ENCODE measurements at regions not wholly inside any gene's neighbourhood (a gene's known extent, or its start where the extent isn't known, plus 50 kb on each side); places are given as distances from the start of the nearest gene placed in this dataset.

GRCh38 chr10:108064746-108065260, 900.3 kb upstream of the SORCS1 start:
- ChIA-PET POLR2A (no interaction called here), CTCF (no interaction called here)
- H3K9me3 Mint-ChIP-seq, result peaks cover 5% of the 10 kb centered on the region
- H3K27me3 Mint-ChIP-seq (ENCODE audit: low read depth), result no peaks in the 10 kb centered on the region
- no peak for DNase-seq (ENCODE audit: low spot score)
- TF ChIP-seq NR3C1 (CRISPR knock-in tag; conservative IDR thresholded peaks at IDR 0.05; ENCODE audit: low read depth), result no peak
- TF ChIP-seq FOXP4 (CRISPR knock-in tag; IDR thresholded peaks at IDR 0.05), result no peak
- no peak for TF ChIP-seq FOXK1 (CRISPR knock-in tag; IDR thresholded peaks at IDR 0.05)
- ATAC-seq, result no peak
- no peak overlapping the region for H3K4me3 Mint-ChIP-seq
- no peaks in the 10 kb centered on the region for H3K36me3 Mint-ChIP-seq
- no peak overlapping the region for H3K27ac Mint-ChIP-seq
- peaks cover 4% of the 10 kb centered on the region; the same call in 1 of the 2 replicates for H3K4me1 Mint-ChIP-seq

DNA sequence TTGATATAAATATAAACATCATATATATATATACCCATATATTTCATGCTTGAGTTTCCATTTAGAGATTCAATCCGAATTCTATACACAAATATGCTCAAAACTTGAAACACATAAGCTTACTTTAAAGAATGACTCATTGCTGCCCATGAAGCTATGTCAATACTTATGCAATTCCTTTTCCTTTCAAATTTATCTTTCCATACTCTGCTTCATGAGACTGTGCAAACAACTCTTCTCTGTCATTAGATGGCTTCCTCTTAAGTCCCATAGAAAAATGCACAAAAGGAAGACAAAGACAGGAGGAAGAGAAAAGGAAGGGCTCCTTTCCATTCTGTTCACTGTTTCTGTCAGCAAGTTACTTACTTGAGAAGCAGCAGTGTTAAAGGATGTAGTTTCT, 895.7 kb upstream of the SORCS1 start:
- peaks cover 6% of the 10 kb centered on the region; the same call in 1 of the 2 replicates for H3K9me3 Mint-ChIP-seq
- POLR2A ChIA-PET, result no interaction called here
- no peak for ATAC-seq
- TF ChIP-seq SMAD3 (CRISPR knock-in tag; IDR thresholded peaks at IDR 0.05; ENCODE audit: borderline replicate concordance) (no peak), ZNF416 (CRISPR knock-in tag; IDR thresholded peaks at IDR 0.05) (no peak), ZBTB21 (CRISPR knock-in tag; IDR thresholded peaks at IDR 0.05; ENCODE audit: borderline replicate concordance) (no peak), ZNF396 (CRISPR knock-in tag; IDR thresholded peaks at IDR 0.05; ENCODE audit: borderline replicate concordance) (no peak), ZNF423 (CRISPR knock-in tag; IDR thresholded peaks at IDR 0.05) (no peak), IRF2 (CRISPR knock-in tag; IDR thresholded peaks at IDR 0.05; ENCODE audit: borderline replicate concordance, low read depth) (no peak), ESRRA (CRISPR knock-in tag; IDR thresholded peaks at IDR 0.05; ENCODE audit: borderline replicate concordance) (no peak), FOXK1 (CRISPR knock-in tag; IDR thresholded peaks at IDR 0.05) (no peak), TEAD4 (CRISPR knock-in tag; IDR thresholded peaks at IDR 0.05) (no peak), FOXP4 (CRISPR knock-in tag; IDR thresholded peaks at IDR 0.05) (no peak), ZMAT4 (CRISPR knock-in tag; IDR thresholded peaks at IDR 0.05) (no peak), ETV6 (CRISPR knock-in tag; IDR thresholded peaks at IDR 0.05) (no peak)
- TF ChIP-seq, protein P1, sequence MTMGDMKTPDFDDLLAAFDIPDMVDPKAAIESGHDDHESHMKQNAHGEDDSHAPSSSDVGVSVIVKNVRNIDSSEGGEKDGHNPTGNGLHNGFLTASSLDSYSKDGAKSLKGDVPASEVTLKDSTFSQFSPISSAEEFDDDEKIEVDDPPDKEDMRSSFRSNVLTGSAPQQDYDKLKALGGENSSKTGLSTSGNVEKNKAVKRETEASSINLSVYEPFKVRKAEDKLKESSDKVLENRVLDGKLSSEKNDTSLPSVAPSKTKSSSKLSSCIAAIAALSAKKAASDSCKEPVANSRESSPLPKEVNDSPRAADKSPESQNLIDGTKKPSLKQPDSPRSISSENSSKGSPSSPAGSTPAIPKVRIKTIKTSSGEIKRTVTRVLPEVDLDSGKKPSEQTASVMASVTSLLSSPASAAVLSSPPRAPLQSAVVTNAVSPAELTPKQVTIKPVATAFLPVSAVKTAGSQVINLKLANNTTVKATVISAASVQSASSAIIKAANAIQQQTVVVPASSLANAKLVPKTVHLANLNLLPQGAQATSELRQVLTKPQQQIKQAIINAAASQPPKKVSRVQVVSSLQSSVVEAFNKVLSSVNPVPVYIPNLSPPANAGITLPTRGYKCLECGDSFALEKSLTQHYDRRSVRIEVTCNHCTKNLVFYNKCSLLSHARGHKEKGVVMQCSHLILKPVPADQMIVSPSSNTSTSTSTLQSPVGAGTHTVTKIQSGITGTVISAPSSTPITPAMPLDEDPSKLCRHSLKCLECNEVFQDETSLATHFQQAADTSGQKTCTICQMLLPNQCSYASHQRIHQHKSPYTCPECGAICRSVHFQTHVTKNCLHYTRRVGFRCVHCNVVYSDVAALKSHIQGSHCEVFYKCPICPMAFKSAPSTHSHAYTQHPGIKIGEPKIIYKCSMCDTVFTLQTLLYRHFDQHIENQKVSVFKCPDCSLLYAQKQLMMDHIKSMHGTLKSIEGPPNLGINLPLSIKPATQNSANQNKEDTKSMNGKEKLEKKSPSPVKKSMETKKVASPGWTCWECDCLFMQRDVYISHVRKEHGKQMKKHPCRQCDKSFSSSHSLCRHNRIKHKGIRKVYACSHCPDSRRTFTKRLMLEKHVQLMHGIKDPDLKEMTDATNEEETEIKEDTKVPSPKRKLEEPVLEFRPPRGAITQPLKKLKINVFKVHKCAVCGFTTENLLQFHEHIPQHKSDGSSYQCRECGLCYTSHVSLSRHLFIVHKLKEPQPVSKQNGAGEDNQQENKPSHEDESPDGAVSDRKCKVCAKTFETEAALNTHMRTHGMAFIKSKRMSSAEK (CRISPR knock-in tag; IDR thresholded peaks at IDR 0.05; ENCODE audit: borderline replicate concordance), result no peak
- TF ChIP-seq, protein P2, sequence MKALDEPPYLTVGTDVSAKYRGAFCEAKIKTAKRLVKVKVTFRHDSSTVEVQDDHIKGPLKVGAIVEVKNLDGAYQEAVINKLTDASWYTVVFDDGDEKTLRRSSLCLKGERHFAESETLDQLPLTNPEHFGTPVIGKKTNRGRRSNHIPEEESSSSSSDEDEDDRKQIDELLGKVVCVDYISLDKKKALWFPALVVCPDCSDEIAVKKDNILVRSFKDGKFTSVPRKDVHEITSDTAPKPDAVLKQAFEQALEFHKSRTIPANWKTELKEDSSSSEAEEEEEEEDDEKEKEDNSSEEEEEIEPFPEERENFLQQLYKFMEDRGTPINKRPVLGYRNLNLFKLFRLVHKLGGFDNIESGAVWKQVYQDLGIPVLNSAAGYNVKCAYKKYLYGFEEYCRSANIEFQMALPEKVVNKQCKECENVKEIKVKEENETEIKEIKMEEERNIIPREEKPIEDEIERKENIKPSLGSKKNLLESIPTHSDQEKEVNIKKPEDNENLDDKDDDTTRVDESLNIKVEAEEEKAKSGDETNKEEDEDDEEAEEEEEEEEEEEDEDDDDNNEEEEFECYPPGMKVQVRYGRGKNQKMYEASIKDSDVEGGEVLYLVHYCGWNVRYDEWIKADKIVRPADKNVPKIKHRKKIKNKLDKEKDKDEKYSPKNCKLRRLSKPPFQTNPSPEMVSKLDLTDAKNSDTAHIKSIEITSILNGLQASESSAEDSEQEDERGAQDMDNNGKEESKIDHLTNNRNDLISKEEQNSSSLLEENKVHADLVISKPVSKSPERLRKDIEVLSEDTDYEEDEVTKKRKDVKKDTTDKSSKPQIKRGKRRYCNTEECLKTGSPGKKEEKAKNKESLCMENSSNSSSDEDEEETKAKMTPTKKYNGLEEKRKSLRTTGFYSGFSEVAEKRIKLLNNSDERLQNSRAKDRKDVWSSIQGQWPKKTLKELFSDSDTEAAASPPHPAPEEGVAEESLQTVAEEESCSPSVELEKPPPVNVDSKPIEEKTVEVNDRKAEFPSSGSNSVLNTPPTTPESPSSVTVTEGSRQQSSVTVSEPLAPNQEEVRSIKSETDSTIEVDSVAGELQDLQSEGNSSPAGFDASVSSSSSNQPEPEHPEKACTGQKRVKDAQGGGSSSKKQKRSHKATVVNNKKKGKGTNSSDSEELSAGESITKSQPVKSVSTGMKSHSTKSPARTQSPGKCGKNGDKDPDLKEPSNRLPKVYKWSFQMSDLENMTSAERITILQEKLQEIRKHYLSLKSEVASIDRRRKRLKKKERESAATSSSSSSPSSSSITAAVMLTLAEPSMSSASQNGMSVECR (CRISPR knock-in tag; IDR thresholded peaks at IDR 0.05; ENCODE audit: borderline replicate concordance), result no peak
- TF ChIP-seq, protein P3, sequence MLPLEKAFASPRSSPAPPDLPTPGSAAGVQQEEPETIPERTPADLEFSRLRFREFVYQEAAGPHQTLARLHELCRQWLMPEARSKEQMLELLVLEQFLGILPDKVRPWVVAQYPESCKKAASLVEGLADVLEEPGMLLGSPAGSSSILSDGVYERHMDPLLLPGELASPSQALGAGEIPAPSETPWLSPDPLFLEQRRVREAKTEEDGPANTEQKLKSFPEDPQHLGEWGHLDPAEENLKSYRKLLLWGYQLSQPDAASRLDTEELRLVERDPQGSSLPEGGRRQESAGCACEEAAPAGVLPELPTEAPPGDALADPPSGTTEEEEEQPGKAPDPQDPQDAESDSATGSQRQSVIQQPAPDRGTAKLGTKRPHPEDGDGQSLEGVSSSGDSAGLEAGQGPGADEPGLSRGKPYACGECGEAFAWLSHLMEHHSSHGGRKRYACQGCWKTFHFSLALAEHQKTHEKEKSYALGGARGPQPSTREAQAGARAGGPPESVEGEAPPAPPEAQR (CRISPR knock-in tag; IDR thresholded peaks at IDR 0.05), result no peak
- TF ChIP-seq, protein P4, sequence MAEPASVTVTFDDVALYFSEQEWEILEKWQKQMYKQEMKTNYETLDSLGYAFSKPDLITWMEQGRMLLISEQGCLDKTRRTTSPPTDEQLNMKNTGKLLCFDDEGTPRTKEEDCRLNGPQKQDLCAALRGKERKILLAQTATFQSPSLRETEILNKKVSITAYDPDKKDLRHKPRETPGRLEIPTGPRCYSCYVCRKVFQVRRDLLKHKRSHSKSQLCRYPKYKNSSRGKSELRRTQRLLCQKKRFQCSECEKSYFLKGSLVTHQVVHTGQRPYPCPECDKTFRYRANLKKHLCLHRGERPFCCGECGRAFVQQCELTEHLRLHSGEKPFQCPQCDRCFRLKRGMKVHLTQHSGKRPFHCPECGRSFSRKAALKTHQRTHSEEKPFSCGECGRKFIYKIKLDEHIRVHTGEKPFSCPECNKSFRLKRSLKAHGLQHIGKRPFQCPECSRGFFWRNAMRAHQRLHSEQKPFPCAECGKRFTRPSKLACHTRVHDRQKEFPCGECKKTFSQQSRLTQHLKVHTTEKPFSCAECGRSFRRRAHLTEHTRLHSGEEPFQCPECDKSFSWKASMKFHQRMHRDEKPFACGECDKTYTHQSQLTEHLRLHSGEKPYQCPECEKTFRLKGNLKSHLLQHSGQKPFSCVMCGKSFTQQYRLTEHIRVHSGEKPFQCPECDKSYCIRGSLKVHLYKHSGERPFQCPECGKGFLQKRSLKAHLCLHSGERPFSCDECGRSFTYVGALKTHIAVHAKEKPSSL (CRISPR knock-in tag; conservative IDR thresholded peaks at IDR 0.05), result no peak

More for the DNA sequence above, 895.7 kb upstream of the SORCS1 start:
- Mint-ChIP-seq H3K4me3 (no peak overlapping the region), H3K27ac (no peak overlapping the region; the same call in 1 of the 2 replicates), H3K4me1 (peaks cover 4% of the 10 kb centered on the region; the same call in 1 of the 2 replicates), H3K27me3 (ENCODE audit: low read depth) (no peaks in the 10 kb centered on the region), H3K36me3 (no peaks in the 10 kb centered on the region)
- CTCF ChIA-PET, result no interaction called here
- no peak for DNase-seq (ENCODE audit: low spot score)

Data from WTC11 (cell line).